ENCODE measurements at regions not wholly inside any gene's neighbourhood (a gene's known extent, or its start where the extent isn't known, plus 50 kb on each side); places are given as distances from the start of the nearest gene placed in this dataset.

DNA sequence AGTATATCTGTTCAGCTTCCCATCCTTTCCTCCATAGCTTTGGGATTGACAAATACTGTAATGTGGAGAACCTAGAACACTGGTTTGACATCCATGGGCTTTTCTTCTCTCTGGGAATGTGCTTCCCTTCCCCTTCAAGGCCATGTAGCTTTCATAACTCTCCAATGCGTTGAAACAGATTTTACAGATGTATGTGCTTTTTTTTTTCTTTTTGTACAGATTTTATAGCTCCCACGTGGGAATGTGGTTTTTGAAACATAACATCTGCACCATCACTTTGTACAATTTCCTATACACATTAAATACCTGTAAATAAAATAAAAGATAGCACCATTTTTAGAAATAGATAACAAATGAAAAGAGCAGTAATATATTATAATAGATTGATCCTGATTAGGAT, 138.5 kb upstream of the TMPRSS15 start:
- TF ChIP-seq POLR2A (IDR thresholded peaks at IDR 0.05) (no peak), POLR2AphosphoS5 (IDR thresholded peaks at IDR 0.05) (no peak), CTCF (IDR thresholded peaks at IDR 0.05) (no peak)
